ENCODE measurements at regions not wholly inside any gene's neighbourhood (a gene's known extent, or its start where the extent isn't known, plus 50 kb on each side); places are given as distances from the start of the nearest gene placed in this dataset.

- Histone ChIP-seq H2AFZ (ENCODE audit: low read length) (no peak overlapping the region), H3K18ac (ENCODE audit: extremely low read depth, low read length) (no peak overlapping the region), H3K27me3 (replicated peaks in 1 of 4; ENCODE audit: control insufficient read depth in 3 of 4, extremely low read depth in 1 of 4, insufficient read depth in 3 of 4, low read length in 3 of 4) (no peaks in the 10 kb centered on the region), H3K9ac (replicated peaks in 1 of 4; ENCODE audit: extremely low read depth in 1 of 4, low read depth in 3 of 4, low read length in 3 of 4) (no peak overlapping the region), H2AK5ac (ENCODE audit: low read depth, low read length) (no peak overlapping the region), H2BK20ac (ENCODE audit: low read length) (no peak overlapping the region), H4K8ac (ENCODE audit: extremely low read depth, insufficient read depth, low read length) (no peak overlapping the region), H3K27ac (ENCODE audit: low read depth, low read length) (no peak overlapping the region), H4K20me1 (replicated peaks in 1 of 2; ENCODE audit: control insufficient read depth in 1 of 2, insufficient read depth in 2 of 2, low read length in 2 of 2) (no peaks in the 10 kb centered on the region), H3K56ac (replicated peaks; ENCODE audit: insufficient read length, low read depth, low read length) (no peak overlapping the region), H3K23ac (ENCODE audit: insufficient read length) (no peak overlapping the region), H3K79me1 (ENCODE audit: low read depth, low read length) (no peaks in the 10 kb centered on the region), H3K4me2 (ENCODE audit: insufficient read depth in 1 of 2, low read depth in 2 of 2, low read length in 2 of 2) (no peak overlapping the region), H3K14ac (ENCODE audit: insufficient read length) (no peak overlapping the region), H2BK15ac (ENCODE audit: low read length) (no peak overlapping the region), H3K4ac (replicated peaks; ENCODE audit: insufficient read length, low read depth, low read length) (no peak overlapping the region), H3K4me3 (ENCODE audit: extremely low read depth in 1 of 4, insufficient read depth in 2 of 4, low read depth in 3 of 4, low read length in 4 of 4) (no peak overlapping the region), H3K9me3 (ENCODE audit: insufficient read depth in 2 of 2, low read depth in 1 of 2, low read length in 1 of 2) (no peaks in the 10 kb centered on the region), H4K5ac (ENCODE audit: insufficient read length, low read depth, low read length) (no peak overlapping the region), H3K36me3 (ENCODE audit: control insufficient read depth in 2 of 4, insufficient read depth in 4 of 4, low read length in 3 of 4) (no peaks in the 10 kb centered on the region), H3K79me2 (ENCODE audit: control insufficient read depth in 1 of 2, insufficient read depth in 2 of 2, low read length in 2 of 2) (no peaks in the 10 kb centered on the region), H2BK5ac (ENCODE audit: low read depth, low read length) (no peak overlapping the region), H2BK12ac (ENCODE audit: low read depth, low read length) (no peak overlapping the region), H2BK120ac (replicated peaks; ENCODE audit: low read depth, low read length) (no peak overlapping the region), H4K91ac (replicated peaks; ENCODE audit: insufficient read length, low read length) (no peak overlapping the region), H3K23me2 (ENCODE audit: low read depth, low read length) (no peaks in the 10 kb centered on the region), H3K4me1 (replicated peaks in 1 of 4; ENCODE audit: control insufficient read depth in 3 of 4, insufficient read depth in 4 of 4, low read length in 3 of 4) (no peaks in the 10 kb centered on the region)
- ChIA-PET CTCF (ENCODE audit: partially characterized antibody) (no interaction called here), POLR2A (ENCODE audit: partially characterized antibody) (no interaction called here)
- FAIRE-seq (no peak), DNase-seq (ENCODE audit: low read depth in 1 of 2, low spot score in 2 of 2) (no peak)
- no peak for TF ChIP-seq SP2 (IDR thresholded peaks at IDR 0.05; ENCODE audit: low read length)
- no peak for TF ChIP-seq TBP (IDR thresholded peaks at IDR 0.05; ENCODE audit: low read depth, low read length)
- TF ChIP-seq SAP30 (IDR thresholded peaks at IDR 0.05; ENCODE audit: insufficient read depth, insufficient replicate concordance, low read length) = no peak
- no peak for TF ChIP-seq CREB1 (IDR thresholded peaks at IDR 0.05)
- no peak for TF ChIP-seq RFX5 (IDR thresholded peaks at IDR 0.05; ENCODE audit: borderline replicate concordance, low read depth, low read length)
- TF ChIP-seq POLR2A (IDR thresholded peaks at IDR 0.05; ENCODE audit: control extremely low read depth in 1 of 2, low read depth in 2 of 2, low read length in 2 of 2) = no peak
- no peak for TF ChIP-seq CHD1 (IDR thresholded peaks at IDR 0.05; ENCODE audit: low read depth, low read length)
- TF ChIP-seq CTCF (IDR thresholded peaks at IDR 0.05; ENCODE audit: control extremely low read depth in 1 of 3, insufficient read depth in 1 of 3, low read depth in 1 of 3, low read length in 3 of 3) = no peak
- no peak for TF ChIP-seq KDM5A (IDR thresholded peaks at IDR 0.05; ENCODE audit: low read length)
- TF ChIP-seq KDM1A (IDR thresholded peaks at IDR 0.05; ENCODE audit: borderline replicate concordance, low read length) = no peak
- no peak for TF ChIP-seq ATF3 (IDR thresholded peaks at IDR 0.05; ENCODE audit: insufficient read depth, low read depth, low read length)
- 87% methylated on average over 3 of the region's 3 CpGs; no CpG with 5 or more reads in 1 of the 2 experiments for WGBS, 2 experiments (ENCODE audit: extremely low coverage in 1 of 2, insufficient coverage in 1 of 2, insufficient read length in 1 of 2, insufficient replicate concordance in 2 of 2, low coverage in 1 of 2, low lambda C conversion rate in 2 of 2, missing lambda C conversion rate in 1 of 2)
These were observed 316.3 kb downstream of the TMA16 start for GRCh38 chr4:163810755-163811154.

Measured in H1 (cell line).